Forelimb muscle (tissue), 1 donor: ENCODE measurements at regions not wholly inside any gene's neighbourhood (a gene's known extent, or its start where the extent isn't known, plus 50 kb on each side); places are given as distances from the start of the nearest gene placed in this dataset.
"Not testable (repeated sequence)": the region's sequence is repeated elsewhere in the genome, so short reads cannot be mapped to it uniquely, and the experiment has no call there.

ENCODE experiments used
- DNase-seq: peaks from one replicate; pipeline ENCODE4 v3.0.0-alpha.2; 2013; ENCODE audit warnings: low read depth

GRCh38 chr2:16109821-16110310, 169.5 kb downstream of the MYCN start:
- DNase-seq: no peak

- DNase-seq: no peak
Observed at GRCh38 chr2:16109368-16109820, 169.0 kb downstream of the MYCN start.

GRCh38 chr2:16107246-16107645, 166.9 kb downstream of the MYCN start:
- no peak for DNase-seq

- DNase-seq: no peak
Observed at GRCh38 chr2:16106619-16107018, 166.3 kb downstream of the MYCN start.

- no peak for DNase-seq
Observed at GRCh38 chr2:16105669-16106281, 165.4 kb downstream of the MYCN start.

- no peak for DNase-seq
Observed at GRCh38 chr2:16104949-16105668, 164.8 kb downstream of the MYCN start.

- DNase-seq: no peak
Observed at GRCh38 chr2:16104315-16104948, 164.1 kb downstream of the MYCN start.

- no peak for DNase-seq
Observed at GRCh38 chr2:16103614-16104314, 163.4 kb downstream of the MYCN start.

GRCh38 chr2:16102976-16103380, 162.6 kb downstream of the MYCN start:
- DNase-seq: no peak

GRCh38 chr2:16102358-16102975, 162.1 kb downstream of the MYCN start:
- no peak for DNase-seq

- no peak for DNase-seq
Observed at GRCh38 chr2:16101196-16101595, 160.8 kb downstream of the MYCN start.

- DNase-seq: no peak
Observed at GRCh38 chr2:16100006-16100405, 159.7 kb downstream of the MYCN start.

- DNase-seq: no peak
Observed at GRCh38 chr2:16099326-16099725, 159.0 kb downstream of the MYCN start.

GRCh38 chr2:16096962-16097361, 156.6 kb downstream of the MYCN start:
- no peak for DNase-seq

GRCh38 chr2:16095483-16095882, 155.1 kb downstream of the MYCN start:
- not testable (repeated sequence) for DNase-seq

GRCh38 chr2:16094811-16095210, 154.5 kb downstream of the MYCN start:
- DNase-seq: no peak

GRCh38 chr2:16093639-16094529, 153.5 kb downstream of the MYCN start:
- DNase-seq: no peak

GRCh38 chr2:16092861-16093638, 152.7 kb downstream of the MYCN start:
- DNase-seq: no peak

GRCh38 chr2:16091576-16092282, 151.4 kb downstream of the MYCN start:
- DNase-seq: no peak
